GM21576 (cell line): ENCODE measurements at regions not wholly inside any gene's neighbourhood (a gene's known extent, or its start where the extent isn't known, plus 50 kb on each side); places are given as distances from the start of the nearest gene placed in this dataset.

Experiments
- ATAC-seq: cut with Tn5 transposase; IDR thresholded peaks from one replicate; pipeline ENCODE4 v1.9.1; 2021; ENCODE audit warnings: mild to moderate bottlenecking, moderate library complexity; ENCODE audit not compliant: unreplicated experiment

- no peak for ATAC-seq
Measured at GRCh38 chr10:61159253-61159652, 215.3 kb upstream of the RHOBTB1 start.

- ATAC-seq = no peak
Measured at GRCh38 chr10:61157182-61157581, 213.2 kb upstream of the RHOBTB1 start.

DNA sequence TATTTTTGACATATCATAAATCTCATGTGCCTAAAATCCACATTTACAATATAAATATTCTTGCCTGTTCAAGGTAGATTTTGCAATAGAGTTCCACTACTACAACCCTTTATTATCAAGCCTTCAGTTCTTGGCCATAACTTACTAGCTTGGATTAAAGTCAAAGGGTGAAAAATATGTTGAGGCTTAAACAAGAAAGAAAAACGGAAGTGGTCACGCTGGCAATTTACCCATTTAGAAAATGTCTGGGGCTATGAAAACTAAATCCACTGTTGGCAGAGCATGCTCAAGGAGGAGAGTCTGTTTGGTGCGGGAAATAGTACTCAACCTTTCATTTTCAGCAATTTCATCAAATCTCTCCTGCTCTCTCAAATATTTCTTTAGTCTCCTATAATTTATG is 209.8 kb upstream of the RHOBTB1 start:
- no peak for ATAC-seq

DNA sequence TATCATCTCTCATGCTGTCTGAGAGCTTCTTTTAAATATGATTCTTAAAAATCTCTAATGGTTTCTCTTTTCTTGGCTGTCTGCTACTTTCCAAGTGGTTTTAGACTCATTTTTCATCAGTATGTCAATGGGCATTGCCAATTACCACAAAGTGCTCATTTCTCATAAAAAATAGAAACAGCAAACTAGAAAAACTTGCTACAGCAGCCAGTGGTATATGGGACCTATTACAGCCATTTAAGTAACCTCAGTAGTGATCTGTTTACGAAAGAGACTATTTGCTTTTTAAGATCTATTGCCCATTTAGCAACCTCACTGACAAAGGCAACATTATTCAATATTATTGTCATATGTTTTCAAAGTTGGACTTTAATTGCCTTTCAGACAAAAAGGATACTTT is 207.1 kb upstream of the RHOBTB1 start:
- ATAC-seq = no peak

- no peak for ATAC-seq
Measured at GRCh38 chr10:61148451-61148850, 204.5 kb upstream of the RHOBTB1 start.

GRCh38 chr10:61142987-61143386 is 199.0 kb upstream of the RHOBTB1 start:
- ATAC-seq = no peak

GRCh38 chr10:61140765-61141392 is 196.9 kb upstream of the RHOBTB1 start:
- ATAC-seq = no peak

DNA sequence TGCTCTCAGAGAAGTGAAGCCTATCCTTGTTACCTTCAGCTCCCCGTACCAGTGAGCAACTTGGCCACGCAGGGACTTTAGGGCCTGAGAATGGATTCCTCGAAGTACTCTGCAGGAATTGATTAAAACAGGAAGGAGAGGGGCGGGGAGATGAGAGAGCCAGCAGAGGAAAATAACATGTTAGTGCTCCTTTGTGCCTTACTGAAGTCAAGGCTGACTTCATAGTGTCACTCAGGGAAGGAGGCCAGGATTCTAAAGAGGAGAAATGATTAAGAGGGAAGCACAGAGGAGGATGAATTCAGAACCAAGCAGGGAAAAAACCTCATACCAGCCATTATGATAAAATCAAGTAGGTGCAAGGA is 195.6 kb upstream of the RHOBTB1 start:
- no peak for ATAC-seq

- no peak for ATAC-seq
Measured at GRCh38 chr10:61138708-61139591, 195.0 kb upstream of the RHOBTB1 start.

DNA sequence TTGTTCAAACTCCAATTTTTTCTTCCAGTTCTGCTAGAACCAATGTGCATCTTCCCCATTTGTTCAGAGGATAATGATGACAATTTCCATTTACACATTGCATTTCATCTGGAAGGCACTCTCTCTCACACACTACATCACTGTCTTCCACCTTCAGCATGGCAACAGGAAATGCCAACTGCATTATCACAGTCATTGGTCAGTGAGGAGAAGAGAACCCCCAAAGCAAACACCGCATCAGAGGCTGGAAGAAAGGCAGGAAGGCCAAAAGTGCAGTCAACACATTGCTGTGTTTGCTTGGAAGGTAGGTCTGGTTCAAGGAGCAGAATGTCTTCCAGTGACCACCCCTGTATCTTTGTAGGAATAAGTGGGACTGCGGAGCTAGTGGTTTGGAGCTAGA is 192.2 kb upstream of the RHOBTB1 start:
- ATAC-seq = no peak

DNA sequence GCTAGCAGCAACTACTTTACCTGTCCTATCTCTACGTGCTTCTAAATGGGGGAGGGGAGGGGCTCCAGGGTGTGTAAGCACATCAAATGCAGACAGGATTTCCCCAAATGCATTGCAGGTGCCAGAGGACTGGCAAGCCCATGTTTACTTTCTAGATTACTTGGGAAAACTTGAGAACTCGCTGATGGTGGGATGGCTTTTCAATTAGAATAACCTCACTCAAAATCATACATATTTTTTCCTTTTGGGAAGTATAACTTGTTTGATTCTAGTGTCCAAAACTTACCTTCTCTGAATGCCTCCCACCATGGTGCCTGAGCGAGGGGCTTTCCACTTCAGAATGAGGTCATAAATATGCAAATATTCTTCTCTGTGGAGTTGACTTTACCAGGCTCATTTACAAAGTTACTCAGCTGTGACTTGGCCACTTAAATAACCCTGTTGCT is 191.3 kb upstream of the RHOBTB1 start:
- peak; percentile 95 for ATAC-seq

DNA sequence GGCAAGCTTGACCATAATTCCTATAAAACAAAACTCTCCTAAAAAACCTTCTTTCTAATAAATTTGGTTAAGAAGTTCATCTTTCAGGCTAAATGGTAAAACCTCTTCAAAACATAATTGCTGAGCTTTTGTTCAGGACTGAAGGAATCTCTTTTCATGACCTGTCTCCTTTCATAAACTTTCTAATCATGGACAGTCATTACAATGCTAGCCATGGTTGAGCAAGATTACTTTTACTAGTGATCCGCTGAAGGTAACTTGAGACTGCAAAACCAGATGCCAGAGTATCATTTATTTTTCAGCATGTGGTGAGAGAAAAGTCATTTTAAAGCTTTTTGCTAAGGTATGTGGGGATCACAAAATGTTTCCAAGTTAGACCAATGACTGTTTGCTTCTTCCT is 186.4 kb upstream of the RHOBTB1 start:
- no peak for ATAC-seq

DNA sequence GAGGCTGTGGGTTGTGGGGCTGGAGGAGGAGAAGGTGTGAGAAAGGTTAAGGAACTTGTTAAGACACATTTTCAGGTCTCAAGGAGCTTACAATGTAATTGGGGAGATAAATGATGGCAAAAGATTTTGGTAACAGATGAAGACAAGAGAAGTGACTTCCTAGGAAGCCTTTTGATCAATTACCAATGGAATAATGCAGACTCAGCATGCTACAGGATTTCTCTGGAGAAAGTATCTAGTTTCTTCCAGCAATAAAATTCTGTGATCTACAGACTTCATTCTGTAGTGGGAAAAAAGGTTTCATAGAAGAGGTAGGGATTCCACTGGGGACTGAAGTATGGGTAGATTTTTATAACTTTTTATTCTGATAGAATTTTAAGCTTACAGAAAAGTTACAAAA is 184.2 kb upstream of the RHOBTB1 start:
- ATAC-seq = no peak

- ATAC-seq = peak; percentile 86
Measured at GRCh38 chr10:61125560-61126170, 181.7 kb upstream of the RHOBTB1 start.

DNA sequence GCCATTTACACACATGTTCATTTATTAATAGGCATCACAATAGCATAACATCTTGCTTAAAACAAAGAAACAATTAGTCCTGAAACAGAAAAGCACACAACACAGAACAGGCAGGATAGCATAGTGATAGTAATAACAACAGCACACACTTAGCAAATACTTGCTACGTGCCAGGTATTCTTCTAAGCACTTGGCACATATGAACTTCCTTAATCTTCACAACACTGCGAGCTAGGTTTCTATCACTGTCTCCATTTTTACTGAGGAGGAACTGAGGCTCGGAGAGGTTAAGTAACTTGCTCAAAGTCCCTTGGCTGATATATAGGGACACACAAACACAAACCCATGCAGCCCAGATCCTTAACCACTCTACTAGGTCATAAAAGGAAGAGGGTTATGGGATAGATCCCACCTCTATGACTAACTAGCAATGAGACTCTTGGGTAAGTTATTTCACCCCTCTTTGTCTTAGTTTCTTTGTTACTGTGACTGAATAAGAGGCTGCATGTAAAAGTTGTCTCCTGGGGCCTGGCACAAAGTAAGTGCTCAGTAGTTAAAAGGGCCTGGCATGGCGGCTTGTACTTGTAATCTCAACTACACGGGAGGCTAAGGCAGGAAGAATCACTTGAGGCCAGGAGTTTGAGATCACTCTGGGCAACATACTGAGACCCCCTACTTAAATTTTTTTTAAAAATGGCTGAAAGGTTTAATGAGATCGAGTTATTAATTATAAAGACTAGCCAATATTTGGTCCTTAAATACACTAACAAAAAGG is 181.0 kb upstream of the RHOBTB1 start:
- no peak for ATAC-seq

DNA sequence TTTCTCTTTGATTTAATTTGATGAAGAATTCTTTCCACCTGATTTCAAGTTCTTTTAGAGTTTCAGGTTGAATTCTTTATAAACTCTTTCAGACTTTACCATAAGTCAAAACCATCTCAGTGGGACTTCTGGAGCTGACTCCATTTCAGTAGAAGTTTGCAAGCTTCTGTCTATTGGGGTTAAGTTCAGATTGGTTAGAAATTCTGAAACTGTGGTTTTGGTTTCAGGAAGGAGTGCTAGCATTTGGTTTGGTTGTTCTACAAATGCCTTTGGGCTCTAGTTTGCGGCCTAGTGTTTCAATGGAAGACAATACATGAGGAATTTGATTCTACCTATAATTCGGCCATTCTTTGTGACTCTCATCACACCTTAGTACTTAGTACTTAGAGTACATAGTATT is 176.8 kb upstream of the RHOBTB1 start:
- peak; percentile 82 for ATAC-seq

- ATAC-seq = no peak
Measured at GRCh38 chr10:61119573-61119972, 175.6 kb upstream of the RHOBTB1 start.

- no peak for ATAC-seq
Measured at GRCh38 chr10:61115897-61116296, 171.9 kb upstream of the RHOBTB1 start.

GRCh38 chr10:61112771-61113170 is 168.8 kb upstream of the RHOBTB1 start:
- no peak for ATAC-seq

DNA sequence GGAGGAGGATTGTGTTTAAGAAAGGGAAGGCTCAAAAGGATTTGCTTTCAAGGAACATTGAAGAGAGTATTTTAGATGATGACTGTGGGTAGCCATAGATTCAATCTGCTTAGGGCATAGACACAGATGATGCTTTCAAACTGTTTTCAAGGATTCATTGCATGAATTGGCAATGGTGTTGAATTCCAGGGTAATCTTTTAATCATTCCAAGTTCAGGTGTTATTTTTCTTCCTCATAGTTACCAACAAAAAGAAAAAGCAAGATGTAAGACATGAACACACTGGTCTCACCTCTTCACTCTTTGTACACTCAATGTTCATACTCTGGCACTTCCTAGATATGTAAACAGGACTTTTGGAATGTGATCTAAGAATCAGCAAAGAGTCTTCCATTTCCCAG is 167.0 kb upstream of the RHOBTB1 start:
- no peak for ATAC-seq

DNA sequence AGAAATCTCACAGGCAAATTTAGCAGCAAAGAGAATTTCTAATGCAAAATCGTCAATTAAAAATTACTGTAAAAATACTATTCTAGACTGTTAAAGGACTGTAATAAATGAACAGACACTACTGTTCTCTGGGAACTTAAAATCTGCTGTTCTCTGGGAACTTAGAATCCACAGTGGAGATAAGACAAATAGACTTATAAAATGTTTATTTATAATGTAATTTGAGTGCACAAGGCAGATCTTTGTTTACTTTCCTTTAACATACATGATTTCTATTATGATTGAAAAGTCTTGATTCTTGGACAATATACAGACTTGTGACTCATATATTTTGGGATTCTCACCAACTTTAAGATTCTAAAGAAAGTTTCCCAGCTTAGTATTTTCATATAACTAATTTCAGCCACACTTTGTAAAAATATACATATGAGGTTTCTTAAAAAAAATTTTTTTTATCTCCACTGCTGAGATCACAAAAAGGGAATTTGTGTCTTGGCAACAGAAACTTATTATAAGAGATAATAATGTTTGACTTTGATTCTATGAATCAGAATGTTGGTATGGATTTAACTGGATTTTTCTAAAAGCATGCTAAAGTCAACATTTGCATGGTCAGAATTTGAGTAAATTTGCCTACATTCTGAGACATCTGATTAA is 166.3 kb upstream of the RHOBTB1 start:
- ATAC-seq = no peak
